PC-9 (cell line): ENCODE measurements at regions not wholly inside any gene's neighbourhood (a gene's known extent, or its start where the extent isn't known, plus 50 kb on each side); places are given as distances from the start of the nearest gene placed in this dataset.

Experiments
- CTCF ChIP-seq: fragments of 200-600 bp; sonication (generic); conservative IDR thresholded peaks from 2 replicates; pipeline ENCODE4 v1.6.1; 2017; ENCODE audit warnings: mixed run types, antibody characterized with exemption, mild to moderate bottlenecking, moderate library complexity
- EZH2 ChIP-seq: fragments of 200-600 bp; sonication (generic); IDR thresholded peaks from 2 replicates; pipeline ENCODE4 v1.8.0; 2017; ENCODE audit warnings: antibody characterized with exemption, low read depth

GRCh38 chr16:77059446-77059845 is 131.5 kb upstream of the MON1B start:
- TF ChIP-seq CTCF: no peak
- TF ChIP-seq EZH2: no peak
